OCI-LY3 (cell line): ENCODE measurements at regions not wholly inside any gene's neighbourhood (a gene's known extent, or its start where the extent isn't known, plus 50 kb on each side); places are given as distances from the start of the nearest gene placed in this dataset.

Experiments used
- CTCF ChIP-seq: fragments of 200-600, 300-600 bp; sonication (generic); IDR thresholded peaks from 2 replicates; pipeline ENCODE4 v1.5.1; 2014; ENCODE audit warnings: antibody characterized with exemption, low read length, low read depth
- EZH2phosphoT487 ChIP-seq: fragments of 200-600 bp; shearing (Covaris generic); IDR thresholded peaks from 2 replicates; pipeline ENCODE4 v1.6.1; 2018; ENCODE audit warnings: antibody characterized with exemption, mixed run types, low read depth

- TF ChIP-seq EZH2phosphoT487 (no peak), CTCF (no peak)
Measured at GRCh38 chr6:2526766-2527165, 224.0 kb downstream of the MYLK4 start.
